Activated B cell treated with CpG ODN at 0.5 μM for 24 hours (primary cell): ENCODE measurements at regions not wholly inside any gene's neighbourhood (a gene's known extent, or its start where the extent isn't known, plus 50 kb on each side); places are given as distances from the start of the nearest gene placed in this dataset.
"Not testable (repeated sequence)": the region's sequence is repeated elsewhere in the genome, so short reads cannot be mapped to it uniquely, and the experiment has no call there.

ENCODE experiments used
- ATAC-seq: fragments of 200-7000 bp; cut with Tn5 transposase; one replicate; pipeline ENCODE4 v1.10.0; 2021; ENCODE audit warnings: low read depth, mild to moderate bottlenecking, moderate library complexity
- CTCF ChIA-PET: fragments of 350-600 bp; sonication (Branson Sonifier 250); formaldehyde crosslinking; loops from one replicate; lab custom pipeline; 2021; ENCODE audit warnings: antibody characterized with exemption; lab: Charles Lee
- POLR2A ChIA-PET: fragments of 350-600 bp; sonication (Branson Sonifier 250); formaldehyde crosslinking; loops from one replicate; lab custom pipeline; 2021; ENCODE audit warnings: antibody characterized with exemption; lab: Charles Lee
- DNase-seq: peaks from one replicate; pipeline ENCODE4 v3.0.0; 2022
- H3K27ac Mint-ChIP-seq: one replicate; pipeline ENCODE4 v1.8.0; 2020; ENCODE audit warnings: mixed read lengths
- H3K27me3 Mint-ChIP-seq: one replicate; pipeline ENCODE4 v1.8.0; 2021; ENCODE audit warnings: mixed read lengths
- H3K36me3 Mint-ChIP-seq: one replicate; pipeline ENCODE4 v1.8.0; 2021; ENCODE audit warnings: low read depth, mixed read lengths
- H3K4me1 Mint-ChIP-seq: one replicate; pipeline ENCODE4 v1.8.0; 2021; ENCODE audit warnings: mixed read lengths
- H3K4me3 Mint-ChIP-seq: one replicate; pipeline ENCODE4 v1.8.0; 2020; ENCODE audit warnings: mild to moderate bottlenecking, mixed read lengths
- H3K9me3 Mint-ChIP-seq: one replicate; pipeline ENCODE4 v1.8.0; 2020; ENCODE audit warnings: mixed read lengths
- intact Hi-C: fragments of 100-400 bp; cut with micrococcal nuclease; formaldehyde crosslinking; loops from one replicate; pipeline ENCODE4 v1.15.1; 2024
- TF ChIP-seq, protein P1 (sequence below): fragments of 200-600 bp; IDR thresholded peaks from one replicate; pipeline ENCODE4 v1.8.0; 2022; ENCODE audit warnings: antibody characterized with exemption, mild to moderate bottlenecking

DNA sequence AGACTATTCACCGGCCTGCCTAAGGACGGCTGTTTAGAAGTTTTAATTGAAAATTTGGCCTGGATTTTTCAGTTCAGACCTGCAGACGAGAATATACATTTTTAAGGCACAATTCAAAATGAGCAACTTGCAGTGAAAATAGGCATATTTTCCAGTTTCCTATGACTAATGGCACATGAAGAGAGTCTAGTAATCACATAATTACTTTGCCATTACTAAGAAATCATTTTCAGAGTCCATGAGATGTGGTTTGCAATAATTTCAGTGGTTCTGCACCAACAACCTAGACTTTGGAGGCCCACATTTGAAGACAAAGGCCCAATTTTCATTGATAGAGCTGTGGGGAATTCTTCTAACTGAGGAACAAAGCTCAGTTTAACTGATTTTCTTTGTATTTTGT is 205.3 kb downstream of the SOX2 start:
- DNase-seq (no peak), ATAC-seq (no peak)
- Mint-ChIP-seq H3K4me3 (no peak overlapping the region), H3K27ac (no peak overlapping the region), H3K27me3 (no peaks in the 10 kb centered on the region), H3K36me3 (no peaks in the 10 kb centered on the region), H3K4me1 (peaks cover 16% of the 10 kb centered on the region), H3K9me3 (no peaks in the 10 kb centered on the region)
- CTCF ChIA-PET = no interaction called here
- TF ChIP-seq, protein P1, sequence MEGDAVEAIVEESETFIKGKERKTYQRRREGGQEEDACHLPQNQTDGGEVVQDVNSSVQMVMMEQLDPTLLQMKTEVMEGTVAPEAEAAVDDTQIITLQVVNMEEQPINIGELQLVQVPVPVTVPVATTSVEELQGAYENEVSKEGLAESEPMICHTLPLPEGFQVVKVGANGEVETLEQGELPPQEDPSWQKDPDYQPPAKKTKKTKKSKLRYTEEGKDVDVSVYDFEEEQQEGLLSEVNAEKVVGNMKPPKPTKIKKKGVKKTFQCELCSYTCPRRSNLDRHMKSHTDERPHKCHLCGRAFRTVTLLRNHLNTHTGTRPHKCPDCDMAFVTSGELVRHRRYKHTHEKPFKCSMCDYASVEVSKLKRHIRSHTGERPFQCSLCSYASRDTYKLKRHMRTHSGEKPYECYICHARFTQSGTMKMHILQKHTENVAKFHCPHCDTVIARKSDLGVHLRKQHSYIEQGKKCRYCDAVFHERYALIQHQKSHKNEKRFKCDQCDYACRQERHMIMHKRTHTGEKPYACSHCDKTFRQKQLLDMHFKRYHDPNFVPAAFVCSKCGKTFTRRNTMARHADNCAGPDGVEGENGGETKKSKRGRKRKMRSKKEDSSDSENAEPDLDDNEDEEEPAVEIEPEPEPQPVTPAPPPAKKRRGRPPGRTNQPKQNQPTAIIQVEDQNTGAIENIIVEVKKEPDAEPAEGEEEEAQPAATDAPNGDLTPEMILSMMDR = no peak
- intact Hi-C loops = no loop called here
- POLR2A ChIA-PET = no interaction called here

DNA sequence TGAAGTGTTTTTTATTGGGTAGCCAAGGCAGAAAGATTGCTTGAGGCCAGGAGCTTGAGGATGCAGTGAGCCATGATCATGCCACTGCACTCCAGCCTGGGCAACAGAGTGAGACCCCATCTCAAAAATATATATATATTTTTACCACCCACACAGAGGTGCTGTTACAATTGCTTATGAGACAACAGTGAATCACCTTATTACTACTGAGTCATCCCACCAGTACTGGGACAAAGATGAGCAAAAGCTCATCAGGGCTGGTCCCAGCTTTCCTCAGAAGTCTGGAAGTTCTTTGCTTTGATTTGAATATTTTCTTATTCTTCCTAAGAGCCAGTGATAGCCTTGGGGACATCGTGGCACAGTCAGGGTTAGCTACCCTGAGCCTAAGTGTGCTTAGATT is 207.7 kb downstream of the SOX2 start:
- ChIA-PET POLR2A (no interaction called here), CTCF (no interaction called here)
- no peaks in the 10 kb centered on the region for H3K36me3 Mint-ChIP-seq
- H3K4me1 Mint-ChIP-seq = peaks cover 19% of the 10 kb centered on the region
- intact Hi-C loops = no loop called here
- DNase-seq (no peak), ATAC-seq (no peak)
- no peaks in the 10 kb centered on the region for H3K27me3 Mint-ChIP-seq
- H3K9me3 Mint-ChIP-seq = peaks cover 6% of the 10 kb centered on the region
- TF ChIP-seq, protein P1 = no peak
- H3K4me3 Mint-ChIP-seq = no peak overlapping the region
- no peak overlapping the region for H3K27ac Mint-ChIP-seq

DNA sequence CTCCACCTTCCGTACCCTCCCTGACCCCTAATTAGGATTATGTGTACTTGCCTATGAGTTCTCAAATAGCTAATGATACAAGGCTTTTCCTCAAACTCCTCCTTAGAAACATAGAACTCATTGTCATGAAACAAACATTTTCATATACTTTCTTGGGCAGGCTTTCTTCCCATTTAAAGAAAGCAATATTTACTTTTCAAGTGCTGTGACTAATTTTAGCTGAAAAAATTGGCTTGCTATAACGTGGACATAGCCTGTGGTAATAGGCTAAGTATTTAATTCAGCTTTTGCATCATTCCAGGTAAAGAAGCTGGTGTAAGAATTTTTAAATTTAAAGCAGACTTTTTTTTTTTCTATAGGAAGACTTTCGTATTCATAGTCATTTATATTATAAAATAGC is 208.7 kb downstream of the SOX2 start:
- ChIA-PET CTCF (interaction anchor here (1.6 kb wide), 1 partner anchor 12 kb away, joined by 3 read pairs; no protein-coding TSS in a partner anchor), POLR2A (no interaction called here)
- DNase-seq (no peak), ATAC-seq (no peak)
- Mint-ChIP-seq H3K27me3 (no peaks in the 10 kb centered on the region), H3K27ac (no peak overlapping the region), H3K4me3 (no peak overlapping the region), H3K9me3 (peaks cover 6% of the 10 kb centered on the region), H3K4me1 (peaks cover 19% of the 10 kb centered on the region), H3K36me3 (no peaks in the 10 kb centered on the region)
- intact Hi-C loops = no loop called here
- TF ChIP-seq, protein P1 = no peak

DNA sequence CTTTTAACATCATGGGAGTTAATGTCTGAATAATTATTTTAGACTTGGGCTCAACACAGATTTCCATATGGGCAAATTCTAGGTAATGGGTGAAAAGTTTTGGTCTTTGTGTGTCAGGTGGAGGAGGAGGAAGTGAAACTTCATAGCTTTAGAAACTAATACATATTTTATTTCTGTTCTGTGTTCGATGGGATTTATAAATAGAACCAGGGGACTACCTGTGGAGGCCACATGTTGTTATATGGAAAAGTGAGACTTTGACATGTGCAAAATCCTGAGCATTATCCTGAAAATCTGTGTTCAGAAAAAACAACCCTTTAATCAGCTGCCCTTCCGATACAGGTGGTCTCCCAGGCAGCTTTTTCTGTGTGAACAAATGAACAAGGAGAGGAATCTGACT is 209.5 kb downstream of the SOX2 start:
- Mint-ChIP-seq H3K9me3 (peaks cover 6% of the 10 kb centered on the region), H3K4me3 (peak overlapping the region; percentile 12), H3K27ac (no peak overlapping the region), H3K4me1 (peaks cover 19% of the 10 kb centered on the region), H3K27me3 (no peaks in the 10 kb centered on the region), H3K36me3 (no peaks in the 10 kb centered on the region)
- DNase-seq = no peak
- intact Hi-C loops = no loop called here
- TF ChIP-seq, protein P1 = no peak
- ChIA-PET CTCF (interaction anchor here (1.6 kb wide), 1 partner anchor 12 kb away, joined by 3 read pairs; no protein-coding TSS in a partner anchor), POLR2A (no interaction called here)
- ATAC-seq = peak; percentile 40

DNA sequence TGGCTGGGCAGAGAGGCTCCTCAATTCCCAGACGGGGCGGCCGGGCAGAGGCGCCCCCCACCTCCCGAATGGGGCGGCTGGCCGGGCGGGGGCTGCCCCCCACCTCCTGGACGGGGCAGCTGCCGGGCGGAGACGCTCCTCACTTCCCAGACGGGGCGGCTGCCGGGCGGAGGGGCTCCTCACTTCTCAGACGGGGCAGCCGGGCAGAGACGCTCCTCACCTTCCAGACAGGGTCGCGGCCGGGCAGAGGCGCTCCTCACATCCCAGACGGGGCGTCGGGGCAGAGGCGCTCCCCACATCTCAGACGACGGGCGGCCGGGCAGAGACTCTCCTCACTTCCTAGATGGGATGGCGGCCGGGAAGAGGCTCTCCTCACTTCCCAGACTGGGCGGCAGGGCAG is 214.1 kb downstream of the SOX2 start:
- H3K36me3 Mint-ChIP-seq, H3K27ac Mint-ChIP-seq, DNase-seq, H3K4me3 Mint-ChIP-seq, CTCF ChIA-PET, ATAC-seq, H3K27me3 Mint-ChIP-seq, H3K9me3 Mint-ChIP-seq, POLR2A ChIA-PET, intact Hi-C loops: not testable (repeated sequence)
- H3K4me1 Mint-ChIP-seq = peaks cover 14% of the 10 kb centered on the region

GRCh38 chr3:181929501-181929900 is 217.8 kb downstream of the SOX2 start:
- DNase-seq (no peak), ATAC-seq (no peak)
- TF ChIP-seq, protein P1 = no peak
- Mint-ChIP-seq H3K4me3 (no peak overlapping the region), H3K27ac (no peak overlapping the region), H3K27me3 (no peaks in the 10 kb centered on the region), H3K9me3 (no peaks in the 10 kb centered on the region), H3K4me1 (peaks cover 9% of the 10 kb centered on the region), H3K36me3 (no peaks in the 10 kb centered on the region)
- ChIA-PET POLR2A (no interaction called here), CTCF (no interaction called here)
- intact Hi-C loops = no loop called here
